GM19452 (cell line): ENCODE measurements at regions not wholly inside any gene's neighbourhood (a gene's known extent, or its start where the extent isn't known, plus 50 kb on each side); places are given as distances from the start of the nearest gene placed in this dataset.
"Not testable (repeated sequence)": the region's sequence is repeated elsewhere in the genome, so short reads cannot be mapped to it uniquely, and the experiment has no call there.

Source experiments
- ATAC-seq: cut with Tn5 transposase; IDR thresholded peaks from one replicate; pipeline ENCODE4 v1.9.1; 2021; ENCODE audit not compliant: unreplicated experiment

DNA sequence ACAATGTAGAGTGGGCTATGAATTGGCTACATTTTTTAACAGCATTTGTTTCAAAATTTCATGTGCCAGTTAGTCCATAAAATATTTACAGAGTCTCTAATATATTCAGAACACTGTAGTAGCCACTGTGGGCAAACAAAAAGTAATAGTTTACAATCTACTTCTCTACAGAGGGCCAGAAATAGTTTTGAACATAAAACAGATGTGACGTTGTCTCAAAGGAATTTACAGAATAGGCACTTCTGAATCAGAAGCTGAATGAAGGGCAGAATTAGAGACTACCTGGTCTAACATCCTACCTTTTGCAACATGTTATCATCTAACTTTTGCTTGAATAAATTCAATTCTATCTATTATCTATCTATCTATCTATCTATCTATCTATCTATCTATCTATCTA, 811.9 kb upstream of the EPHA5 start:
- no peak for ATAC-seq

DNA sequence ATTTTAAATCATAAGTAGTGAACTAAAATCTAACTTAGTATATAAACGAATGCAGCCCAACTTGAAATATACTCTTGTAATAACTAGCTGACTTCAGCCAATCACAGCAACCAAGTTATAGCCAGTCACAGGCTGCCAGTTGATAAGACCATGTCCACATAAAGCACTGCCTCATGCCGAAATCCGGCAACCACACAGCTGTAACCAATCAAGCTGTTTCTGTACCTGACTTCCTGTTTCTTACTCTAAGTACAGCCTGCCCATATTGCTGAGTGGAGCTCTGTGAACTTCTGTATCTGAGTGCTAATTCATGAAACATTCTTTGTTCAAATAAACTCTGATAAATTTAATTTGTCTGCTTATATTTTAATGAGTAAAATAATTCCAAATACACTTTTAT, 805.3 kb upstream of the EPHA5 start:
- no peak for ATAC-seq

DNA sequence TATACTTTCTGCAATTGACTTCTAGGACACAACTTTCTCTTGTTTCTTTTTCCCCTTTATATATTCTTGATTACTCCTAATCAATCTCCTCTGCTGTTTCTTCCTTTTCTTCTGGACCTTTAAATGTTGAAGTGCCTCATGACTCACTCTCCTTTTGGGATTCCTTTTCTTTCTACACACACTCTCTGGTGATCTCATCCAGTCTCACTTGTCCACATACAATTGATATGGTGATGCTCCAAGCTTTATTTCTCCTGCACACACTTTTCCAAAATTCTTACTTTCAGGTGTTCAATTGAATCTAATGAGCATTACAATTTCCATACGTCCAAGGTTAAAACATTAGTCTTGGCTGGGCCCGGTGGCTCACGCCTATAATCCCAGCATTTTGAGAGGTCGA, 794.8 kb upstream of the EPHA5 start:
- no peak for ATAC-seq

DNA sequence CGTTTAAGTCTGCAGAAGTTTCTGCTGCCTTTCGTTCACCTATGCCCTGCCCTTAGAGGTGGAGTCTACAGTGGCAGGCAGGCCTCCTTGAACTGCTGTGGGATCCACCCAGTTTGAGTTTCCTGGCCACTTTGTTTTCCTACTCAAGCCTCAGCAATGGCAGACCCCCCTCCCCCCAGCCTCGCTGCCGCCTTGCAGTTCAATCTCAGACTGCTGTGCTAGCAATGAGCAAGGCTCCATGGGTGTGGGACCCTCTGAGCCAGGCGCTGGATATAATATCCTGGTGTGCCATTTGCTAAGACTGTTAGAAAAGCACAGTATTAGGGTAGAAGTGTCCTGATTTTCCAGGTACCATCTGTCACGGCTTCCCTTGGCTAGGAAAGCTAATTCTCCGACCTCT, 792.6 kb upstream of the EPHA5 start:
- ATAC-seq, result not testable (repeated sequence)

DNA sequence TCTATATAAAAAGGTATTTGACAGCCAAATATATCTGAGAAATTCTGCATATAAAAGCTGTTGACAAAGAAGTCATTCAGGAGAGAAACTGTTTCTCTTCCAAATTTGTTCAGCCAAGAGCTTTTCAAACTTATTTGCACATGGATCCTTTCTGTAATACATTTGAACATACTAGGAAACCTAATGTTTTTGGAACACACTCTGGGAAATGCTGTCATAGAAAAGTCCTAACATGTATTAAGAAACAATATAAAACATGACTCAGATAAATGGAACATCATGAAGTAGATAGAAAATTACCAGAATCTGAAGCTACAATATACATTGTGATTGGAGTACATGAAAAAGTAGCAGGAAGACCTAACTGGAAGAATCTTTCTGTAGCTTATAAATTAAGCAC, 781.5 kb upstream of the EPHA5 start:
- ATAC-seq, result no peak

DNA sequence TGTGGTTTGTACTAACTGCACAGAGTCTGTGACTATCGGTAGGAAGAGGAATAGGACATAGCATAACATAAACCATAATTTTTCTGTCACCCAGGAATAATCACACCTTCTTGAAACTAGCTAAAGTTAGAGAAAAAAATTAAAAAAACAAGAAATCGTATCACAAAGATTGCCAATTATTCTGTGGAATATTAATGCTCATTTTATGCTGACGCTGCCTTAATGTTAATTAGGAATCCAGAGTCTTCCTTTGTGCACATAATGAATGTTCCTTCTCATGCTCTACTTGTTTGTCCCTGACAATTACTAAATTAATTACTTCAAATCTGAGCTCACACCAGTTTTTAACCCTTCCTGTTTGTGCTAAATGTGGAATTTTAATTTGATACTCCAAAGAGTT, 772.7 kb upstream of the EPHA5 start:
- ATAC-seq, result no peak

DNA sequence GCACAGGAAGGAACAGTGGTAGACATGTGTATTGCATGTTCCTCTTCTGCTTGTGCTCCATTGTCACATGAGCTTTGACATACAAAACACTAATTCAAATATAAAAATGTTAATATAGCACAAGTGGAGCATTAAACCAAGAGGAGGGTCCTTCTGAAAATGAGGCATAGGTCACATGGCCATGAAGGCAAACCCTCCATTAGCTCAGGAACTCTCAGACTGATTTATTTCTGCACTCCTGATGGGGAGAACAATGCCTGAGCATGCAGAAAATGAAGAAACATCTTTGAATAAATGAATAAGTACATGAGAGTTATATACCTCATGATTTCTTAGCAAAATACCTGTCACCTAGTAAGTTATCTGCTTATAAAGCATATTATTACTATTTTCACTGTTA, 769.2 kb upstream of the EPHA5 start:
- ATAC-seq, result no peak

DNA sequence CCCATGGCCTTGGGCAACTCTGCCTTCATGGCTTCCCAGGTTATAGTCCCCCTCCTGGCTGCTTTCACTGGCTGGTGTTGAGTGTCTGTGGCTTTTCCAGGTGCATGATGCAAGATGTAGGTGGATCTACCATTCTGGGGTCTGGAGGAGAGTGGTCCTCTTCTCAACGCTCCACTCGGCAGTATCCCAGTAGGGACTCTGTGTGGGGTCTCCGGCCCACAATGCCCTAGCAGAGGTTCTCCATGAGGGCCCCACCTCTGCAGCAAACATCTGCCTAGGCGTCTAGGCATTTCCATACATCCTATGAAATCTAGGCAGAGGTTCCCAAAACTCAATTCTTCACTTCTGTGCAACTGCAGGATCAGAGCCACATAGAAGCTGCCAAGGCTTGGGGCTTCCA, 763.4 kb upstream of the EPHA5 start:
- ATAC-seq, result no peak

DNA sequence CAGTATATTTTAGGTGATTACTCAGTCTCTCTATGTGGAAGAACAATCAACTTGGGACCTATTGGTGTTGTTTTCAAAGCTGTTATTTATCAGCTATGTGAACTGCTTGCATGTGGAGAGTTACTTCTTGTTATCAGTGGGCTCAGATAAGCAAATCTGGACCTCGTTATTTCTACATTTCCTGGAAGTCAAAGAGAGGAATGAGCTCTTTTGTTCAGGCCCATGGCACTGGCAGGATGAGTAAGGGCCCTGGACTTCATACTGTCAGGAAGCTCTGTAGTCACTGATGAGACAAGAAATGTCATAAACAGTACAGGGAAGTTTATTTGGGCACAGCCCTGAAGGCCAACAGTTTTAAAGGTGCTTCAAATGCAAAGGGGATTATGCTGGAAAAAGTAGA, 760.6 kb upstream of the EPHA5 start:
- ATAC-seq, result no peak

DNA sequence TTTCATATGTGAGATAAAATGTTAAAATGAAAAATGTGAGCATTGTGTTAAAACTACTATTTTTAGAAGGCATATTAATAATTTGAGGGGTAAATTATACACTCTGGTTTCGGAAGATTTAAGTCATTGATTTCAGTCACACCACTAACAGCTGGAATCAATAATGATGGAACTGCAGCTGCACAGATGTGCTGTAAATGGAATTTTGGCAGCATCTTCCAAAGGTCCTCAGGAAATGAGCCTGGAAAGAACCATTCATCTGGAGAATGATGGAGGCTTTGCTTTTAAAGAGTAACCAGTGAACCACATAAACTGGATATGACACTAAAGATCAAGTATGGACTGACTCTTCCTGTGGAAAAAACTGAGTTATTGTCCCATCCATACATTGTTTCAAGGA, 759.0 kb upstream of the EPHA5 start:
- no peak for ATAC-seq

DNA sequence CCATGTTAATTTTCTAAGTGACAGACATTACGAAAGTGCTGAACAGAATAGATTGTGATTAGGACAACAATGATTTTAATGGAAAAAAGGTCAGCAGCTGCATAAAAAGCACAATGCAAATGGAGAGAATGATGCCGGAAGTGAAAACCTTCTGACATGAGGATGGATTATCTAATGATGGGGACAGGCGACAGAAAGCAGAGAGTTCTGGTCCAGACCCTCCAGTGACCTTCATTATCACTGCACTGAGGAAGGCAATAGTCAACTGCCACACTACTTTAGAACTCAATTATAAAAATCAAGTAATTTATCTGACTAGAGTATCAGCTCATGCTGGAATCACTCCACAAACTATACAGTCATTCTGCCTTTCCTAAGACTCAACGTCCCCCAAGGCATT, 746.1 kb upstream of the EPHA5 start:
- ATAC-seq, result no peak

DNA sequence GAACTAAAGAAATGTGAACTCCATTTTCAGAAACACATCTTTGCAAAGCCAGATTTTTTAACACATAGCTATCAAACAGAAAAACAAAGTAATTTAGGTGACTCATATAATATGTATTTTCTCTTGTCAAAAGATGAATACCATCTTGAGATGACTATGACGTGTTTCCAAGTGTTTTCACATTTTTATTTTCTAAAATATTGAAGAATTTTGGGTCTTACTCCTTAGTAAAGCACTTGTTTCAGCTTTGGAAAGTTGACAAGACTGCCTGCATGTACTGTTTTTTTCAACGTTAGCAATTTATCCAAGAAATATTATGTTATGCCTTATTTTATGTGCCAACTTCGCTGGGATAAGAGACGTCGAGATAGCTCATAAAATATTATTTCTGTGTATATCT, 733.9 kb upstream of the EPHA5 start:
- no peak for ATAC-seq

DNA sequence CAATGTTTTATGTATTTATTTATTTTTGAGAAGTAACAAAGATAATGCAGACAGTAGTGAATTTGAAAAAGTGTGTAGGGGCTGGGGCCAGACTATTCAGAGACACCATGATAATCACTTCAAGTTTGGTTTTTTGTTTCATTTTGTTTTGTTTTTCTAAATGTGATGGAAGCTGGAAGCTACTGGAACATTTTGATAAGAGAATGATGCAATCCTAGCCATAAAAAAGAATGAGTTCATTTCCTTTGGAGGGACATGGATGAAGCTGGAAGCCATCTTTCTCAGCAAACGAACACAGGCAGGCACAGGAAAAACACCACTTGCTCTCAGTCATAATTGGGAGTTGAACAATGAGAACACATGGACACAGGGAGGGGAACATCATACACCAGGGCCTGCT, 706.6 kb upstream of the EPHA5 start:
- no peak for ATAC-seq

DNA sequence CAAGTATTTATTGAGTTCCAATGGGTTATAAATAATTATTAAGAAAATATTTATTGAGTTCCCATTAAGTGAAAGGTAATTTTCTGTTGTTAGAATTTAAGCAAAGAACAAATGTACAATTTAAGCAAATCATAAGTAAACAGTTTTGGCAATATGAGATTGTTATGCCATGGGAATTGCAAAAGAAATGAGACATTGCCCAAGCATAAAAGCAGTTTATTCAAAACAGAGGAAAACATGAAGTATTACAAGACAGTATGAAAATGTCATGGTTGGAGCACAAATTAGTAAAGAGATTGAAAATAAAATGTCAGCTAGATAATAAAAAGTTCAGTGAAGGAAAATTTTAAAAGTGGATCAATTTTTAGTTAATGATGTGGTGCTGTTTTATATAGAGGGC, 706.1 kb upstream of the EPHA5 start:
- ATAC-seq, result no peak

DNA sequence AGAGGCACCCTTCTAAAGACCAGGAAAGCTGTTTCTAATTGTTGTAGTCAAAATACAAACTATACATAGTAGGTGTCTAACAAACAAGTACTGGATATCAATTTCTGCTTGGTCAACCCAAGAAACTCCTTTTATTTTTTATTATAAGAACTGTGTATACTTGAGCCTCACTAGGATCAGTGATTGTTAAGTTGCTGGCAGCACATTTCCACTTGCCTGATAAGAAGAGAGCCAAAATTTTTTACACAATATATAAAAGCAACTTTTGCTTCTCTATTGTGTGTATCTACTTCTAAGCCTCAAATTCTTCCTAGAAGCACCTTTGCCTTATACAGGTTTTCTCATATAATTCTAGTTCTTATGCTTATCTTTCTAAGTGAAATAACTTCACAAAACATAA, 703.0 kb upstream of the EPHA5 start:
- no peak for ATAC-seq

DNA sequence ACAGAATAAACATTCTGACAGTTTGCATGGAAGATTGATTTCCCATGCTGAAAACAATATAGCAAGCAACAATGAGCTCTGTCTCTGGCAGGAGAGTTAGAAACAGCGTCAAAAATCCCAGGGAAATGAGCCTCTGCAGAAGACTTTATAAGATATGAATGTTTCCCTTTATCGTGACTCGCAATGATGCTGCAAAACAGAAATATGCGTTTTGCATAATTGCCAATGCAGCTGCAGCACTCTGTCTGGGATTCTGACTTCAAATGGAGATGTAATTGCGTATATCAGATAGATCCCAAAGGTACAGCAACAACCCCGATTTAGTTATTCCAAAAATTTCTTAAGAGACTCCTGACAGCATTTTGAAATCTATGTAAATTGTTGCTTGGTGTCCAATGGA, 702.4 kb upstream of the EPHA5 start:
- ATAC-seq, result no peak

DNA sequence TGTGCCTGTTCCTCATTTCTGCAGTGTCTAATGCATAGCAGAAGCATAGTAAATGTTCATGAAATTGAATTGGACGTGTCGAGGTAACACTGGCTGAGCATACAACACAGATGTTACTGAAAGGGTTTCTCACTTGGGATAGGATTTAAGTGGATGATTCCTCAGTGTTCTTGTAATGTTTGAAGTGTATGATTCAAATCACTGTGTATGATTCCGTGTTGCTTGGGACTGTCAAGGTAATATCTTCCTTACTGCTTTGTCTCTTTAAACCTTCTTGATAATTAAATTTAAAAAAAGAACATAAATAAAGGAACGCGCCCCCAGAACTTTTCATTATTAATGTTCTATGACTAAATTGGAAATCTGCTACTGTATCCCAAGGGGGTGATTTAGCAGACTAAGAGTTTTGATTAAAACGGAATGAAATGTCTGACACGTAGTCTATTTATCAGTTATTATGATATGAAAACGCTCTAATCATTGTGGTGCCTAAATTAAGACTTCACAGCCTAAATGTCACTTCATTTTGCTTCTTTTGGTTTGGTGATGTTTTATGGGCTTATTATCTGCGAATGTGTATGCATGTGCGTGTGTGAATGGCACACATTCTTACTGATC, 696.9 kb upstream of the EPHA5 start:
- no peak for ATAC-seq

DNA sequence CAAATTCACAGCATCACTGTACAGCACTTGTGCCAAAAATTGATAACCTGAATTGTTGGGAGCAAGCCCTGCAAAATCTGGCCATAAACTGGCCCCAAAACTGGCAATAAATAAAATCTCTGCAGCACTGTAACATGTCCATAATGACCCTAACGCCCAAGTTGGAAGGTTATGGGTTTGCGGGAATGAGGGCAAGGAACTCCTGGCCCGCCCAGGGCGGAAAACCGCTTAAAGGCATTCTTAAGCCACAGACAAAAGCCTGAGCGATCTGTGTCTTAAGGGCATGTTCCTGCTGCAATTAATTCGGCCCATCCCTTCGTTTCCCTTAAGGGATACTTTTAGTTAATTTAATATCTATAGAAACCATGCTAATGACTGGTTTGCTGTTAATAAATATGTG, 690.1 kb upstream of the EPHA5 start:
- ATAC-seq, result not testable (repeated sequence)

DNA sequence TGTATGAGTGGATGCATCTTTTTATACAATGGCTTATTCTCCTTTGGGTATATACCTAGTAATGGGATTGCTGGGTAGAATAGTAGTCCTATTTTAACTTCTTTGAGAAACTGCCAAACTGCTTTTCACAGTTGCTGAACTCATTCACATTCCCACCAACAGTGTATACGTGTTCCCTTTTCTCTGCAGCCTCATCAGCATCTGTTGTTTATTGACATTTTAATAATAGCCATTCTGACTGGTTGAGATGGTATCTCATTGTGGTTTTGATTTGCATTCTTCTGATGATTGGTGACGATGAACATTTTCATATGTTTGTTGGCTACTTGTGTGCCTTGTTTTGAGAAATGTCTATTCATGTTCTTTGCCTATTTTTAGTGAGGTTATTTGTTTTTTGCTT, 687.0 kb upstream of the EPHA5 start:
- no peak for ATAC-seq

DNA sequence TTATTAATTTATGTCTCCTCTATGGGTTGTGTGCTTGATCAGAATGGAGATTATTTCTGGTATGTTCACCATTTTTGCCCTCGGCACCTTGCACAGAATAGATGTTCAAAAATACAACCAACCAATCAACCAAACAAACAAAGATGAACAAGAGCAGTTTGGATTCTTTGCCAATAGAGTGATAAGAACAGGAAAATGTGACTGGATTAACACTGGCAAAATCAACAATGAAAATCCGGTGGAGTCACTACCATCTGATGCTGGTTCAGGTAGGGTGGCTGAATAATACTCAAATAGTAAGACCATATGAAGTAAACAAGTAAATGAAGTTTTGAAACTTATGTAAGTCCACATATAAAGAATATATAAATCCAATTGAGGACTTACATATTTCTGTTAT, 685.0 kb upstream of the EPHA5 start:
- ATAC-seq, result no peak

DNA sequence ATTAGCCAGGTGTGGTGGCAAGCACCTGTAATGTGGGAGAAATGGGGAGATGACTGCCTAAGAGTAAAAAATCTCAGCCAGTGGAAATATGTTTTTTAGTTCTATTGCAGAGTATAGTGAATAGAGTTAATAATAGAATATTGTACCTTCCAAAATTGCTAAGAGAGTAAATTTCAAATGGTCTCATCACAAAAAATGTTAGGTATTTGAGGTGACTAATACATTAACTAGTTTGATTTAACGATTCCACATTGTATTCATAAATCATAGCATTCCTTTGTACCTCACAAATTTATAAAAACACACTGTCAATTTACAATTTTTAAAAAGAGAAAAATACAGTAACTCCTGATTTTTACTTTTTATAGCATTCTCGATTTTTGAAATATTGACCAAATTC, 681.5 kb upstream of the EPHA5 start:
- ATAC-seq, result no peak

DNA sequence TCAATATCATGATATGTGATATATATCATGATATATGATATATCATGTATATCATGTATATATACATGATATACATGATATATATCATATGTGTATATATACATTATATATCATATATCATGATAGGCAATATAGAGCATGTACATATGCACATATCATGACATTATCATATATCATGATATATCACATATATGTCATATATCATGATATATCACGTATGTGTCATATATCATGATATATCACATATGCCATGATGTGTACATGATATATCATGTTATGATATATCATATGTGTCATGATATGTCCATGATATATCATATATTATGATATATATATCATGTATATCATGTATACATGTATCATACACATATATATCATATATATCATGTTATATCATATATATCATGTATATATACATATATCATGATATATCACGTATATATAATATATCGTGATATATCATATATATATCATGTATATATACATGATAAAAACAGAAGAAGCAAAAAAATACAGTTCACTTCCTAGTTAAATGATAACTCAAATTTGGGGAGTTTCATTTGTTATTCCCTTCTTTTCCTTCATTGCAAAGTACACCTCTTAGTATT, 670.1 kb upstream of the EPHA5 start:
- ATAC-seq, result no peak

DNA sequence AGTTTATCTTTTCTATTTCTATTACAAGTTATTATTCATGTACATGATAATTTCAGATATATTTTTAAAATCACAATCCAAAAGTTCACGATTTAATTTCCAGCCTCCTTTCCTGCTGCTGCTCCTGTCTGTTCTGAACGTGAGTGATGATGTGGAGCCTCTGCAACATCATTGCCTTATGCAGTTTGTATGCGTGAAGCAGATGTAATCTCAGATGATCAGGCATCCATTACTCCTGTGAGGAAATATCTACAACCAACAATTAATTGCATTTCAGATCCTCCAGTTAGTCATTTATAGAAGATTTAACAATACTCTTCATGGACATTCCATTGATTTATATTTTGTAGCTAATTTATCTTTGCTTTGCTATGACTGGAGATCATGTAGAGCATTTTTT, 668.7 kb upstream of the EPHA5 start:
- ATAC-seq, result no peak
